PC-3 (cell line): ENCODE measurements at regions not wholly inside any gene's neighbourhood (a gene's known extent, or its start where the extent isn't known, plus 50 kb on each side); places are given as distances from the start of the nearest gene placed in this dataset.
"Not testable (repeated sequence)": the region's sequence is repeated elsewhere in the genome, so short reads cannot be mapped to it uniquely, and the experiment has no call there.

ENCODE experiments used
- EZH2 ChIP-seq: fragments of 300-600 bp; sonication (generic); IDR thresholded peaks from one replicate; pipeline ENCODE4 v1.6.1; 2017; ENCODE audit warnings: antibody characterized with exemption, mild to moderate bottlenecking, low read length; ENCODE audit not compliant: unreplicated experiment
- EZH2phosphoT487 ChIP-seq: fragments of 300-600 bp; sonication (generic); IDR thresholded peaks from 2 replicates; pipeline ENCODE4 v1.6.1; 2018; ENCODE audit warnings: mild to moderate bottlenecking, antibody characterized with exemption, low read length, borderline replicate concordance
- TF ChIP-seq, protein P1 (sequence below): fragments of 300-600 bp; sonication (generic); conservative IDR thresholded peaks from 2 replicates; pipeline ENCODE4 v1.5.1; 2017; ENCODE audit warnings: antibody characterized with exemption, low read depth, mild to moderate bottlenecking, low read length

DNA sequence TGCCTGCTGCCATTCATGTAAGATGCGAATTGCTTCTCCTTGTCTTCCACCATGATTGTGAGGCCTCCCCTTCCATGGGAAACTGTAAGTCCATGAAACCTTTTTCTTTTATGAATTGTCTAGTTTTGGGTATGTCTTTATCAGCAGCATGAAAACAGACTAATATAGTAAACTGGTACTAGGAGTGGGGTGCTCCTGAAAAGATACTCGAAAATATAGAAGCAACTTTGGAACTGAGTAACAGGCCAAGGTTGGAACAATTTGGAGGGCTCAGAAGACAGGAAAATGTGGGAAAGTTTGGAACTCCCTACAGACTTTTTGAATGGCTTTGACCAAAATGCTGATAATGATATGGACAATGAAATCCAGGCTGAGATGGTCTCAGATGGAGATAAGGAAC, 53.8 kb upstream of the SPATA16 start:
- TF ChIP-seq, protein P1, sequence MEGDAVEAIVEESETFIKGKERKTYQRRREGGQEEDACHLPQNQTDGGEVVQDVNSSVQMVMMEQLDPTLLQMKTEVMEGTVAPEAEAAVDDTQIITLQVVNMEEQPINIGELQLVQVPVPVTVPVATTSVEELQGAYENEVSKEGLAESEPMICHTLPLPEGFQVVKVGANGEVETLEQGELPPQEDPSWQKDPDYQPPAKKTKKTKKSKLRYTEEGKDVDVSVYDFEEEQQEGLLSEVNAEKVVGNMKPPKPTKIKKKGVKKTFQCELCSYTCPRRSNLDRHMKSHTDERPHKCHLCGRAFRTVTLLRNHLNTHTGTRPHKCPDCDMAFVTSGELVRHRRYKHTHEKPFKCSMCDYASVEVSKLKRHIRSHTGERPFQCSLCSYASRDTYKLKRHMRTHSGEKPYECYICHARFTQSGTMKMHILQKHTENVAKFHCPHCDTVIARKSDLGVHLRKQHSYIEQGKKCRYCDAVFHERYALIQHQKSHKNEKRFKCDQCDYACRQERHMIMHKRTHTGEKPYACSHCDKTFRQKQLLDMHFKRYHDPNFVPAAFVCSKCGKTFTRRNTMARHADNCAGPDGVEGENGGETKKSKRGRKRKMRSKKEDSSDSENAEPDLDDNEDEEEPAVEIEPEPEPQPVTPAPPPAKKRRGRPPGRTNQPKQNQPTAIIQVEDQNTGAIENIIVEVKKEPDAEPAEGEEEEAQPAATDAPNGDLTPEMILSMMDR, result not testable (repeated sequence)
- not testable (repeated sequence) for TF ChIP-seq EZH2, EZH2phosphoT487
